H1 (cell line): ENCODE measurements at regions not wholly inside any gene's neighbourhood (a gene's known extent, or its start where the extent isn't known, plus 50 kb on each side); places are given as distances from the start of the nearest gene placed in this dataset.

ENCODE experiments used
- CTCF ChIA-PET: fragments of 300-600 bp; sonication (Branson Sonifier 250); formaldehyde crosslinking; loops from one replicate; lab custom pipeline; 2021; ENCODE audit not compliant: partially characterized antibody; lab: Charles Lee
- POLR2A ChIA-PET: fragments of 300-600 bp; sonication (Branson Sonifier 250); formaldehyde crosslinking; loops from one replicate; lab custom pipeline; 2021; ENCODE audit warnings: inconsistent platforms; ENCODE audit not compliant: partially characterized antibody; lab: Charles Lee
- DNase-seq, 2 experiments: peaks; one replicate each; pipeline versions ENCODE4 v3.0.0 to v3.0.0-alpha.2; 2010 to 2022; ENCODE audit warnings: low spot score in 2 of 2, low read depth in 1 of 2, mixed read lengths in 1 of 2
- FAIRE-seq: peaks from 2 replicates; lab custom pipeline; 2011; peaks lifted over from hg19 to GRCh38; lab: Jason Lieb, UNC
- H2AFZ ChIP-seq: 2 replicates; pipeline ENCODE4 v1.8.1; 2012; ENCODE audit warnings: low read length, inconsistent platforms
- H2AK5ac ChIP-seq: 2 replicates; pipeline ENCODE4 v1.6.1; 2013; ENCODE audit warnings: low read depth, low read length
- H2BK120ac ChIP-seq: replicated peaks from 2 replicates; pipeline ENCODE3; 2013; ENCODE audit warnings: low read depth, low read length, inconsistent platforms
- H2BK12ac ChIP-seq: 2 replicates; pipeline ENCODE4 v1.6.1; 2013; ENCODE audit warnings: low read depth, low read length
- H2BK15ac ChIP-seq: 2 replicates; pipeline ENCODE4 v1.6.1; 2013; ENCODE audit warnings: low read length
- H2BK20ac ChIP-seq: 2 replicates; pipeline ENCODE4 v1.6.1; 2013; ENCODE audit warnings: low read length
- H2BK5ac ChIP-seq: 2 replicates; pipeline ENCODE4 v1.6.1; 2013; ENCODE audit warnings: low read depth, low read length
- H3K14ac ChIP-seq: 2 replicates; pipeline ENCODE4 v1.6.1; 2013; ENCODE audit warnings: inconsistent platforms; ENCODE audit not compliant: insufficient read length
- H3K18ac ChIP-seq: 2 replicates; pipeline ENCODE4 v1.6.1; 2013; ENCODE audit warnings: low read length; ENCODE audit errors: extremely low read depth
- H3K23ac ChIP-seq: 2 replicates; pipeline ENCODE4 v1.6.1; 2013; ENCODE audit warnings: inconsistent platforms; ENCODE audit not compliant: insufficient read length
- H3K23me2 ChIP-seq: 2 replicates; pipeline ENCODE4 v1.6.1; 2013; ENCODE audit warnings: low read depth, low read length
- H3K27ac ChIP-seq: 2 replicates; pipeline ENCODE4 v1.6.1; 2011; ENCODE audit warnings: low read depth, low read length, inconsistent platforms
- H3K27me3 ChIP-seq, 4 experiments: replicated peaks in 1 of 4; 1 replicate in 1 of 4; 2 replicates in 3 of 4; pipeline versions ENCODE4 v1.6.1 to v1.8.1; 2011 to 2013; ENCODE audit warnings: low read length in 3 of 4, mild to moderate bottlenecking in 3 of 4, inconsistent platforms in 2 of 4, mixed read lengths in 2 of 4, moderate library complexity in 1 of 4; ENCODE audit not compliant: control insufficient read depth in 3 of 4, insufficient read depth in 3 of 4; ENCODE audit errors: extremely low read depth in 1 of 4
- H3K36me3 ChIP-seq, 4 experiments: 2 replicates each; pipeline versions ENCODE4 v1.6.1 to v1.8.1; 2011 to 2013; ENCODE audit warnings: mild to moderate bottlenecking in 4 of 4, low read length in 3 of 4, moderate library complexity in 2 of 4, control low read depth in 1 of 4, inconsistent platforms in 1 of 4; ENCODE audit not compliant: insufficient read depth in 4 of 4, control insufficient read depth in 2 of 4
- H3K4ac ChIP-seq: replicated peaks from 2 replicates; pipeline ENCODE3; 2013; ENCODE audit warnings: low read length, low read depth, mixed read lengths, inconsistent platforms; ENCODE audit not compliant: insufficient read length
- H3K4me1 ChIP-seq, 4 experiments: replicated peaks in 1 of 4; 1 replicate in 1 of 4; 2 replicates in 3 of 4; pipeline versions ENCODE4 v1.6.1 to v1.8.1; 2011 to 2013; ENCODE audit warnings: low read length in 3 of 4, inconsistent platforms in 2 of 4, mixed read lengths in 1 of 4; ENCODE audit not compliant: insufficient read depth in 4 of 4, control insufficient read depth in 3 of 4
- H3K4me2 ChIP-seq, 2 experiments: 2 replicates each; pipeline versions ENCODE4 v1.6.1 to v1.8.1; 2011 to 2013; ENCODE audit warnings: low read depth in 2 of 2, low read length in 2 of 2, control low read depth in 1 of 2, inconsistent platforms in 1 of 2, mild to moderate bottlenecking in 1 of 2; ENCODE audit not compliant: insufficient read depth in 1 of 2
- H3K4me3 ChIP-seq, 4 experiments: fragments of 200-600, 300-600 bp in 1 of 4; sonication (generic), shearing (Covaris generic), sonication (Bioruptor Twin) in 1 of 4; 2 replicates each; pipeline versions ENCODE4 v1.5.1 to v1.8.1; 2011 to 2016; ENCODE audit warnings: low read length in 4 of 4, low read depth in 3 of 4, control low read depth in 2 of 4, inconsistent platforms in 2 of 4, mild to moderate bottlenecking in 2 of 4, mixed read lengths in 1 of 4, moderate library complexity in 1 of 4; ENCODE audit not compliant: insufficient read depth in 2 of 4; ENCODE audit errors: extremely low read depth in 1 of 4
- H3K56ac ChIP-seq: replicated peaks from 2 replicates; pipeline ENCODE3; 2013; ENCODE audit warnings: low read depth, mild to moderate bottlenecking, mixed read lengths, low read length, inconsistent platforms; ENCODE audit not compliant: insufficient read length
- H3K79me1 ChIP-seq: 2 replicates; pipeline ENCODE4 v1.6.1; 2013; ENCODE audit warnings: low read depth, low read length, control low read depth
- H3K79me2 ChIP-seq, 2 experiments: 2 replicates each; pipeline versions ENCODE4 v1.6.1 to v1.8.1; 2012 to 2013; ENCODE audit warnings: low read length in 2 of 2, mild to moderate bottlenecking in 2 of 2, inconsistent platforms in 1 of 2; ENCODE audit not compliant: insufficient read depth in 2 of 2, control insufficient read depth in 1 of 2
- H3K9ac ChIP-seq, 4 experiments: replicated peaks in 1 of 4; 1 replicate in 1 of 4; 2 replicates in 3 of 4; pipeline versions ENCODE4 v1.6.1 to v1.8.1; 2011 to 2013; ENCODE audit warnings: low read depth in 3 of 4, low read length in 3 of 4, control low read depth in 2 of 4, mild to moderate bottlenecking in 2 of 4, moderate library complexity in 2 of 4, inconsistent platforms in 1 of 4; ENCODE audit errors: extremely low read depth in 1 of 4
- H3K9me3 ChIP-seq, 2 experiments: 2 replicates each; pipeline versions ENCODE4 v1.6.1 to v1.8.1; 2012 to 2013; ENCODE audit warnings: mild to moderate bottlenecking in 2 of 2, moderate library complexity in 2 of 2, control low read depth in 1 of 2, inconsistent platforms in 1 of 2, low read depth in 1 of 2, low read length in 1 of 2, mixed read lengths in 1 of 2; ENCODE audit not compliant: insufficient read depth in 2 of 2
- H4K20me1 ChIP-seq, 2 experiments: replicated peaks in 1 of 2; 2 replicates each; pipeline versions ENCODE3 to v1.8.1; 2011 to 2013; ENCODE audit warnings: inconsistent platforms in 2 of 2, low read length in 2 of 2, mild to moderate bottlenecking in 1 of 2; ENCODE audit not compliant: insufficient read depth in 2 of 2, control insufficient read depth in 1 of 2
- H4K5ac ChIP-seq: 2 replicates; pipeline ENCODE4 v1.6.1; 2013; ENCODE audit warnings: low read length, low read depth, mixed read lengths, inconsistent platforms; ENCODE audit not compliant: insufficient read length
- H4K8ac ChIP-seq: 2 replicates; pipeline ENCODE4 v1.8.0; 2013; ENCODE audit warnings: mild to moderate bottlenecking, moderate library complexity, low read length, inconsistent platforms; ENCODE audit not compliant: insufficient read depth; ENCODE audit errors: extremely low read depth
- H4K91ac ChIP-seq: replicated peaks from 2 replicates; pipeline ENCODE3; 2013; ENCODE audit warnings: low read length, mixed read lengths, inconsistent platforms; ENCODE audit not compliant: insufficient read length
- GABPA ChIP-seq: IDR thresholded peaks from 2 replicates; pipeline ENCODE4 v1.6.1; 2011; ENCODE audit warnings: mild to moderate bottlenecking, low read length, moderate library complexity, borderline replicate concordance; ENCODE audit not compliant: insufficient read depth
- WGBS, 2 experiments: shearing (Covaris generic) in 1 of 2; methylation state at CpG; one replicate each; pipeline versions ENCODE4 v1.1.6 to v1.1.7; 2013 to 2015; ENCODE audit warnings: low lambda C conversion rate in 2 of 2, mixed read lengths in 2 of 2, inconsistent platforms in 1 of 2, low coverage in 1 of 2, missing lambda C conversion rate in 1 of 2; ENCODE audit not compliant: insufficient replicate concordance in 2 of 2, insufficient coverage in 1 of 2, insufficient read length in 1 of 2; ENCODE audit errors: extremely low coverage in 1 of 2, missing lambda C conversion rate in 1 of 2; 5-methylcytosine and 5-hydroxymethylcytosine counted together
- TF ChIP-seq, protein P1 (sequence below): IDR thresholded peaks from 2 replicates; pipeline ENCODE4 v1.6.1; 2012; ENCODE audit warnings: low read length, inconsistent platforms

- Histone ChIP-seq H2AK5ac (no peak overlapping the region), H2AFZ (no peak overlapping the region), H2BK12ac (no peak overlapping the region), H3K27ac (no peak overlapping the region), H4K5ac (no peak overlapping the region), H3K36me3 (no peaks in the 10 kb centered on the region), H3K23ac (no peak overlapping the region), H3K4me3 (no peak overlapping the region), H3K79me1 (no peaks in the 10 kb centered on the region), H2BK5ac (no peak overlapping the region), H2BK120ac (no peak overlapping the region), H3K4me2 (no peak overlapping the region), H3K79me2 (no peaks in the 10 kb centered on the region), H3K4ac (no peak overlapping the region), H2BK15ac (no peak overlapping the region), H3K23me2 (no peaks in the 10 kb centered on the region), H3K27me3 (no peaks in the 10 kb centered on the region), H4K8ac (no peak overlapping the region), H3K9ac (no peak overlapping the region), H3K56ac (no peak overlapping the region), H3K9me3 (no peaks in the 10 kb centered on the region), H3K14ac (no peak overlapping the region), H3K18ac (no peak overlapping the region), H3K4me1 (peaks cover 0 to under 1% (median 0%) of the 10 kb centered on the region in 4 experiments; a peak in 1 of 7 replicates), H2BK20ac (no peak overlapping the region), H4K20me1 (no peaks in the 10 kb centered on the region), H4K91ac (no peak overlapping the region)
- POLR2A ChIA-PET: no interaction called here
- TF ChIP-seq, protein P1, sequence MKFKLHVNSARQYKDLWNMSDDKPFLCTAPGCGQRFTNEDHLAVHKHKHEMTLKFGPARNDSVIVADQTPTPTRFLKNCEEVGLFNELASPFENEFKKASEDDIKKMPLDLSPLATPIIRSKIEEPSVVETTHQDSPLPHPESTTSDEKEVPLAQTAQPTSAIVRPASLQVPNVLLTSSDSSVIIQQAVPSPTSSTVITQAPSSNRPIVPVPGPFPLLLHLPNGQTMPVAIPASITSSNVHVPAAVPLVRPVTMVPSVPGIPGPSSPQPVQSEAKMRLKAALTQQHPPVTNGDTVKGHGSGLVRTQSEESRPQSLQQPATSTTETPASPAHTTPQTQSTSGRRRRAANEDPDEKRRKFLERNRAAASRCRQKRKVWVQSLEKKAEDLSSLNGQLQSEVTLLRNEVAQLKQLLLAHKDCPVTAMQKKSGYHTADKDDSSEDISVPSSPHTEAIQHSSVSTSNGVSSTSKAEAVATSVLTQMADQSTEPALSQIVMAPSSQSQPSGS: no peak
- TF ChIP-seq GABPA: no peak
- WGBS, 2 experiments: 91% methylated on average over 4 of the region's 4 CpGs; no CpG with 5 or more reads in 1 of the 2 experiments
- DNase-seq: no peak
- CTCF ChIA-PET: interaction anchor here (0.6 to 1.5 kb wide), 4 partner anchors 11 to 389 kb away, joined by 3 read pairs; no protein-coding TSS in a partner anchor
- FAIRE-seq: no peak
These were observed 190.3 kb downstream of the WDR11 start for GRCh38 chr10:121041499-121041898.
